COLO668 (cell line): ENCODE measurements at regions not wholly inside any gene's neighbourhood (a gene's known extent, or its start where the extent isn't known, plus 50 kb on each side); places are given as distances from the start of the nearest gene placed in this dataset.
"Not testable (repeated sequence)": the region's sequence is repeated elsewhere in the genome, so short reads cannot be mapped to it uniquely, and the experiment has no call there.

Experiments used
- DNase-seq: peaks from one replicate; lab custom pipeline; 2025; ENCODE audit not compliant: unreplicated experiment; lab: John Stamatoyannopoulos, UW

- DNase-seq = no peak
Measured at GRCh38 chr1:114270282-114270681, 116.6 kb upstream of the SYT6 start.

GRCh38 chr1:114269539-114269938, 115.9 kb upstream of the SYT6 start:
- DNase-seq = no peak

- DNase-seq = no peak
Measured at GRCh38 chr1:114263343-114263742, 109.7 kb upstream of the SYT6 start.

- no peak for DNase-seq
Measured at GRCh38 chr1:114262337-114262736, 108.7 kb upstream of the SYT6 start.

DNA sequence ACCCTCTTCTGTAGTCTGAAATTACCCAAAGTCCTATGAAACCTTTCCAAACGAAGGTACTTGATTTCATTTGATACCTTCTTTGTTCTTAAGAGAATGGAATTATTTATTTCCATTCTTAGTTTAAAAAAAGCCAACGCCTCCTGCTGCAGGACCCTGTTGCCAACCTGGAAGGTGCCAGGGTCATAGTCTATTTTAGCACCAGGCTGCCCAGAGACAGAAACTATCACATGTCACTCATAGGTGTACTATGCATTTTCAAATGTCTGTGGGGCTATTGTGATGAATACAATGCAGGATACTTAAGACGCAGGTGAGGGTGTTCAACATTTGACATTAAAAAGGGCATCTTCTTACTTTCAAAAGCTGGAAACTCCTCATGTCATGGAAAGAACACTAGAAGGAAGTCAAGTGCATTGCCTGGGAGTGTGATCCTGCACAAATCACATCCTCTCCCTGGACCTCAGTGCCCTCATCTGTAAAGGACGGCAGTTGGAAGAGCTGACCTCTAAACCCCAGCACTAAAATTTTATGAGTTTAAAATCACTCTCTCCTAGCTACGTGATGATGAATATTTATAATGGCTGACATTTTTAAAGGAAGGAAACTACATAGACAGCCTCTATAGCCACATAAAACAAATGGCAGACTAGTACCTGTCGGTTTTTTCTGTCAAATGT, 107.3 kb upstream of the SYT6 start:
- DNase-seq = no peak

GRCh38 chr1:114259511-114260160, 106.0 kb upstream of the SYT6 start:
- no peak for DNase-seq

- no peak for DNase-seq
Measured at GRCh38 chr1:114258633-114259032, 105.0 kb upstream of the SYT6 start.

DNA sequence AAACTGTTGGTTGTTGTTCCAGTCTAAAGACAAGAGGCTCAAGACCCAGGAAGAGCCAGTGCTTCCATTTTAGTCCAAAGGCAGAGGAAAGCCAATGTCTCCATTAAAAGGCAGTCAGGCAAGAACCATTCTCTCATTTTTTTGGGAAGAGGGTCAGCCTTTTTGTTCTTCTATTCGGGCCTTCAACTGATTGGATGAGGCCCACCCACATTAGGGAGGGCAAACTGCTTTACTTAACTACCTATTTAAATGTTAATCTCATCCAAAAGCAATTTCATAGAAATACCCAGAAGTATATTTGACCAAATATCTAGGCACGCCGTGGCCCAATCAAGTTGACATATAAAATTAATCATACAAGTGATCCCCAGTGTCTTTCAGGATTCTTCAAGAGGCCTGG, 104.4 kb upstream of the SYT6 start:
- DNase-seq = no peak

DNA sequence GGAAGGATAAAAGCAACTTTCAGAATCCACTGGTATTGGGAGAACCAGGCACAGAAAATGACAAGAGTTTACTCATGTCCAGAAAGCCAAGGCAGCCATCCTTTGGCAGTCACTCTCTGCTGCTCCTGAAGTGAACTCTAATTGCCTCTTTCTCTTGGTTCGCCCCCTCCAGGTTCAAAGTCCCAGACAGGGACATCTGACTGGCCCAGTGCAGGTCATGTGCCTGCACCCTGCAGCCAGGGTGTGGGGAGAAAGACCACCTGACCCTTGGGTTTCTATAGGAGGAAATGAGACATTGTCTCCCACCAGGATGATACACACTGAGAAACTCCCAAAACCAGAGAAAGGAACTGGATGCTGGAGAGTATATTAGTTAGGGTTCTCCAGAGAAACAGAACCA, 103.9 kb upstream of the SYT6 start:
- DNase-seq = no peak

GRCh38 chr1:114253900-114254299, 100.2 kb upstream of the SYT6 start:
- DNase-seq = no peak

GRCh38 chr1:114251573-114251939, 97.9 kb upstream of the SYT6 start:
- no peak for DNase-seq

DNA sequence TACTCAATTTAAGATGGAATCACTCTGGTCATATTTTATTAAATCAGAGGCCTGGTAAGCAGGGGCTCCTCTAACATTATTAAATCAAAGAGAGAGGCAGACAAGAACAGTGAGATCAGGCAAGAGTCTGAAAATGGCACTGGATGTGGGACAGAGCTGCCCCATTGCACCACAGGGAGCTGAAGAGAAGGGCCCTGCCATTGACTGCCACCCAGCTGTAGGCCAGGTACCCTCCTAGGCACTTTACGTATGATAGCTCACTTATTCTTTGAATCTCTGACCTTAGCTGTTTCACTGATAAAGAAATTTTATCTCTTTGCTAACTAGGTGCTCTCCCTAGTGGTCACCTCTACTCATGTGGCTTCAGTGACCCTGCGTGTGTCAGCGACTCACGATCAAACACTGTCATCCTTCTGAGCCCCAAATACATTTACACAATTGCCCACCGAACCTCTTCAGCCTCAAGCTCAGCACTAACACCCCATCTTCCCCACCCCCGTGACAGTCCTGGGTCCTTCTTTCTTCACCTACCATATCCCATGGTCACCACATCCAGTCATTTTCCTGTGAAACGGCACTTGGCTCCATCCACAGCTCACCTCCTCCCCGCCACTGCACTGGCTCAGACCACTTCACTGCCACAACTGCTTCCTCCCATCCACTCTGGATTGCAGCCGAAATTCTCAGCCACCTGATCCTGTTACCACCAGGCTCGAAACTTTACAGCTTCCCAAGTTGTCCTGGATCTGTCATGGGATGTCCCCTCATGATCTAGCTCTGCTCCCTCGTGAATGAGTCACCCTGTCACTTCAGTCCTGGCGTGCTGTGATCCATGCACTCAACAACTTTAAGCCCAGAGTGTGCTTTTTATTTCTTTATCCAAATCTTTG, 97.3 kb upstream of the SYT6 start:
- no peak for DNase-seq

- no peak for DNase-seq
Measured at GRCh38 chr1:114249691-114250090, 96.0 kb upstream of the SYT6 start.

DNA sequence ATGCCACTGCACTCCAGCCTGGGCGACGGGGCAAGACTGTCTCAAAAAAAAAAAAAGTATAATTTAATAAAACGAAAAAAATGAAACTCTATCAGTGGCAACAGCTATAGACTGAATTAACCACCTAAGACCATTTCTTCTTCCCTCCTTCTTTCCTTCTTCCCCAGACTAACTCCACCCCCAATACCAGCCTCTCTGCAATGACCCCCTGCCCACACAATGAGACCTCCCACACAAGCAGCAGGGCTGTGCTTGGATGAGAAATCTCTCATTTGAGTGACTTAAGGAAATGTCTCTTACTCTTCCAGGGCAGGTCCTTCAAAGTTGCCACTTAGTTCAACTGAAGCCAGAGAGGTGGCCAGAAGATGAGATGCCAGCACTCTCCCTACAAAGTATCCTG, 94.5 kb upstream of the SYT6 start:
- no peak for DNase-seq

DNA sequence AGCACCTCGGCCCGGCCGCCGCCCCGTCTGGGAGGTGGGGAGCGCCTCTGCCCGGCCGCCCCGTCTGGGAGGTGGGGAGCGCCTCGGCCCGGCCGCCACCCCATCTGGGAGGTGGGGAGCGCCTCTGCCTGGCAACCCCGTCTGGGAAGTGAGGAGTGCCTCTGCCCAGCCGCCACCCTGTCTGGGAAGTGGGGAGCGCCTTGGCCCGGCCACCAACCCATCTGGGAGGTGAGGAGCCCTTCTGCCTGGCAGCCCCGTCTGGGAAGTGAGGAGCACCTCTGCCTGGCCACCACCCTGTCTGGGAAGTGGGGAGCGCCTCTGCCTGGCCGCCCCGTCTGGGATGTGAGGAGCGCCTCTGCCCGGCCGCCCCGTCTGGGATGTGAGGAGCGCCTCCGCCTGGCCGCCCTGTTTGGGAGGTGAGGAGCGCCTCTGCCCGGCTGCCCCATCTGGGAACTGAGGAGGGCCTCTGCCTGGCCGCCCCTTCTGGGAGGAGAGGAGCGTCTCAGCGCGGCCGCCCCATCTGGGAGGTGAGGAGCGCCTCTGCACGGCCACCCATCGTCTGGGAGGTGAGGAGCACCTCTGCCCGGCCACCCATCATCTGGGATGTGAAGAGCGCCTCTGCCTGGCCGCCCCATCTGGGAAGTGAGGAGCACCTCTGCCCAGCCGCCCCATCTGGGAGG, 89.0 kb upstream of the SYT6 start:
- not testable (repeated sequence) for DNase-seq

DNA sequence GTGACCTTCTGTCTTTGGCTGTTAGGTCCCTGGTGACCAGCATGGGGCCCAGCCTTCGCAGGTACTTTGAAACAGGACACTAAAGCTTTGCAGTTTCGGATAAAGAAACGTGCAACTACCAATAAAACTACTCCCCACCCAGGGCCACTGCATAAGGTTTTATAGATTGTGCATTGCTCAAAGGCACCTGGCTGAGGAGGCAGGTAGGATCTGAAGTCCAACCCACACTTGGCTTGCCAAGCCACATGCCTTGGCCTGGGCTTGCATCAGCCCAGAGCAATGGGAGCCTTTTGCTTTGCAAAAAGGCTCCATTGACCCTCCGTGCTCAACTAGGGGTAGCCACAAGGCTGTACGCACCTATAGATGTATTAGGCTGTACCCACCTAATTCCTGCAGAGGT, 84.4 kb upstream of the SYT6 start:
- DNase-seq = no peak

DNA sequence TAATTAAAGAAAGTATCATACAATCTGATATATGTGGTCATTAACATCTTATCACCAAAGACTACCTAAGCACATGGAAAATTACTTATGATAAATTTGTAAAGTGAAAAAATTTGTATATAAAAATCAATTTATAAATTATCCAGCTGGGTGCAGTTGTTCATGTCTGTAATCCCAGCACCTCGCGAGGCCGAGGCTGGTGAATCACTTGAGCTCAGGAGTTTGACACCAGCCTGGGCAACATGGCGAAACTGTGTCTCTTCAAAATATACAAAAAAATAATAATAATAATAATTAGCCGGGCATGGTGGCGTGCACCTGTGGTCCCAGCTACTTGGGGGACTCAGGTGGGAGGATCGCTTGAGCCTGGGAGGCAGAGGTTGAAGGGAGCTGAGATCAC, 82.8 kb upstream of the SYT6 start:
- DNase-seq = no peak

DNA sequence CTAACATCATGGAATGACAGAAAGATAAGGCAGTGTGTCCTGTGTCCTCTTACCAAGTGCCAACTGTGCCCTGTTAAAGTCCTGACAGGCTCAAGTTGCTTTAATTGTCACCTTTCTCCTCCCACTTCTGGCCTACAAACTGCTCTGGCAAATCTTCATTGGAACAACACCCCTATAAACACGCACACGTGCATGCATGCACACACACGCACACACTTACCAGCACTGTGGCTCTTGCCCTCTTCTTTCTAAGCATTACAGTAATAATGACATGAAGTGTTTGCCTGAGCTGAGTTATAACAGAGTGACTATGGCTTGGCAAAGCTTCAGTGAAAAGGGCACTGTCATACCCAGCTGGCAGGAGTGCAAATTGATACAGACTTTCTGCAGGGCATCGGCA, 82.3 kb upstream of the SYT6 start:
- no peak for DNase-seq

DNA sequence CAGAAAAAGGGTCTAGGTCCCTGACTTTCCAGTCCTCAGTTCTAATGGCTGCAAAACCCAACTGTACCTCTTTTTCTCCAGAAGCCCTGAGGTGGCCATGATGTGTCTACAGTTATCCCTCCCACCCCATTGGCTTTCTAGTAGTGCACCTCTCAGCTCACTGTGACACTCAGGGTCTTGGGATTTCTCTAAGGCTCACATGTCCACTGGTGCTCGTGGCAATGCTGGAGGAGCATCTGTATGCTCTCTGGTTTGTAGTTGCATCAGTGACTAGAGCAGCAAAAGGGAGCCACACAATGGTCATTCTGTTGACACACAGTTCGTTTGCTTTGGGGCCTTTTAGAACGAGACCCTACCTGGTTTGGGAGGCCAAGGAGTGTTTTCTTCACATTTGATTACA, 81.6 kb upstream of the SYT6 start:
- no peak for DNase-seq

DNA sequence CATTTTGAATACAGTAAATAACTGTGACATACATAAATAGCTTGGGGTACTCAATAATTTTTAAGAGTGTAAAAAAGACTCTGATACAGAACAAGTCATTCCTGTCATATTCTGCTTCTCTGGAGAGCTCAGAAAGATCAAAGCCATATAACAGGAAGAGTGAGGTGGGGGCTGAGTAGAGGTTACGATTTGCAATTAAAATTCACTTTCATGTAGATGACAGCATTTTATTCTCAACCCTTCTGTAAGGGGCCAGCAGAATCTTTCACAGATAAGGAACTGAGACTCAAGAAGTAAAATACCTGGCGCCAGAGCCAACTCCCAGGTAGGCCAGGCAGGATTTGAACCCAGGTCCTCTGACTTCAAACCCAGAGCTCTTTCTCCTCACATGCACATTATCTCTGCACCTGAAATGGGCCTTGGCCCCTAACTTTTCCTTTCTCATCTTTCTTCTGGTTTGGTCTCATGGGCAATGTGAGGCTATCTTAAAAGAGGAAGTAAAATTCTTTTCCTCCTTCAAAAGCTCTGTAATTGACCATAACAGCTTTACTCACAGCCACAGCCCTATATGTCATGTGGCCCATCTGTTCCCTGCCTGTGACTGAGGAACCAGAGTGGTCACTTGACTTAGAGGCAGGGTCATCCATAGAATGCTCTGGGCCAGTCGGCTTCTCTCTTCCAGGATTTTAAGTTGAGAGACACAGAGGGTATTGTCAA, 80.9 kb upstream of the SYT6 start:
- no peak for DNase-seq

- DNase-seq = no peak
Measured at GRCh38 chr1:114232691-114233090, 79.0 kb upstream of the SYT6 start.
